GM21825 (cell line): ENCODE measurements at regions not wholly inside any gene's neighbourhood (a gene's known extent, or its start where the extent isn't known, plus 50 kb on each side); places are given as distances from the start of the nearest gene placed in this dataset.

Experiments used
- ATAC-seq: cut with Tn5 transposase; IDR thresholded peaks from one replicate; pipeline ENCODE4 v1.9.1; 2021; ENCODE audit warnings: mild to moderate bottlenecking, moderate library complexity; ENCODE audit not compliant: unreplicated experiment

- ATAC-seq, result no peak
Observed at GRCh38 chr1:208756339-208756981, 512.3 kb upstream of the PLXNA2 start.

DNA sequence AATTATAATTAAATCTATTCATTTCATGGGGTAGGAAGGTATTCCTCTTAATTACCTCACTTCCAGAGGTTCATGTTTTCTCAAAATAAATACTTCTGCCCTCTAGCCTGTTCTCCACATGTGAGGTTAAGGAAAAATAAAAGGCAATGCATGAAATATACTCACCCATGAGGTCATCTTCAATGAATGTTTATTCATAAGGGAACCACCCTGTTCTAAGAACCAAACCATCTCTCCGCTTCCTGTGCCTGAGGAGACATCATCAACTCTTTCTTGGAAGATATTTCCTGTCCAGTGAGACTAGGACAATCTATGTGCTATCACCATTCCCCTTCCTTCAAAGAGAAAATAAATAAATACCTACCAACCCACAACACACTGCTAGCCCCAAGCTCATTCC, 513.7 kb upstream of the PLXNA2 start:
- ATAC-seq, result no peak

- no peak for ATAC-seq
Observed at GRCh38 chr1:208759255-208759654, 515.1 kb upstream of the PLXNA2 start.

DNA sequence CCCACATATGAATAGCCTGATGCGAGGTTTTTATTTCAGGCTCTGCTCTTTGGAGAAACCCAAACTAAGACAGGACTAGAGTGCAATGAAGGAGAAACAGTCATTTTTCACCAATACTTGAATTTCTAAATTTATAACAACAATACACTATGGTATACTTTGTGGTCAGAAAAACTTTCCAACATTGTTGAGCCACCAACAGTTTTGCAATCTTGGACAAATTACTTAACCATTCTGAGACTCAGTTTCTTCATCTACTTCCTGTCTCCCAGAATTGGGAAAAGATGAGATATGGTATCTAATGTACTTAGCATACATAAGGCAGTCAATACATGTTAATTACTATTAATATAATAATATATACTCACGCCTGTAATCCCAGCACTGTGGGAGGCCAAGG, 519.8 kb upstream of the PLXNA2 start:
- no peak for ATAC-seq

GRCh38 chr1:208766832-208767231, 522.6 kb upstream of the PLXNA2 start:
- no peak for ATAC-seq

DNA sequence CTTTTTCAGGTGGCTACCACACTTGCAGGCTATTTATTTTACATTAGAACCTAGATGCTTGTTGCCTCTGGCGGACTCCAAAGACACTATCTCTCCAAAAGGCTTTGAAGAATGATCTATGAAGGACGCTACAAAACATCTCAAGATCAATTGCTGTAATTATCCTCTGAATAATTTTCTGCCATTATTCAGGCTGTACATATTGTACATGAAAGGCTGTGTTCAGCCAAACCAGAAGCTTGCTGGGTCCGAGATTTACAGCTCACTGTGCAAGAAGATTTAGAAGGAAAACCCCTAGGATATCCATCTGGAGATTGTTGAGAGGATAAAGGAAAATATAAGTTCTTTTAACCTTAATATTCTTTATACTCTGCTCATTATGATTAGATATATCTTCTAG, 523.6 kb upstream of the PLXNA2 start:
- ATAC-seq, result no peak

DNA sequence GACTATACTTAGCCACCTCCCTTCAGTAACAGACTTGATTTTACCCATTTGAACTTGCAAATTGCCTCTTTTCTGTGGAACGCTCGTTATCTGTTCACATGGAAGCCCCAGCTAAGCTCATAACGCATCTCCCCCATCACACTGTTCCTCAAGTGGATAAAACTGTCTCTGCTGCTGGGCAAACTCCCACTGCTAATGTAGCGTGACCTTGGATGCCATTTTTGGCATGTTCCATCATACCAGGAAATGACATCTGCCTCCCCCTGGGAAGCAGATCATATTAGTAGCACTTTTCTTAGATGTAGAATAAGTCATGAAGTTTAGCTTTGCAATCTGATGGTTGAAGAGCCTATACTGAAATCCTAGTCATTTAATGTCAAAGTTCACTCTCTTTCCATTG, 528.7 kb upstream of the PLXNA2 start:
- no peak for ATAC-seq

DNA sequence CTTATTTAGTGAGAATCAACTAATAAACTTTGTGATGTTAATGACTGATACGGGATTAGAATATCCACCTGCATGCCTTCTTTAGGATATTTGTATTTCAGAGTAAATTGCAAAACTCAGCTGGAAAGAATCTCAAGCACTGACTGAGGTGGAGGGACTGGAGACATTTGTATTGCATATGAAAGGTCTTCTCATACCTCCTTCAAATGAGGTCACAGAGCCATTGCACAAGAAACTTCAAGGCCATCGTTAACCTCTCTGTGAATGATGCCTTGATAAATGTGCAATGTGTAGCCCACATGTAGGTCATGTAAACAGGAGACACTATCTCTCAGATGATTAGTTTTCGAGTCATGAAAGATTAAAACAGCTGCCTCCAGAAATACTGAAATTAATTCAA, 531.7 kb upstream of the PLXNA2 start:
- ATAC-seq, result no peak

GRCh38 chr1:208778417-208778816, 534.2 kb upstream of the PLXNA2 start:
- ATAC-seq, result no peak

- no peak for ATAC-seq
Observed at GRCh38 chr1:208781391-208782045, 537.3 kb upstream of the PLXNA2 start.

DNA sequence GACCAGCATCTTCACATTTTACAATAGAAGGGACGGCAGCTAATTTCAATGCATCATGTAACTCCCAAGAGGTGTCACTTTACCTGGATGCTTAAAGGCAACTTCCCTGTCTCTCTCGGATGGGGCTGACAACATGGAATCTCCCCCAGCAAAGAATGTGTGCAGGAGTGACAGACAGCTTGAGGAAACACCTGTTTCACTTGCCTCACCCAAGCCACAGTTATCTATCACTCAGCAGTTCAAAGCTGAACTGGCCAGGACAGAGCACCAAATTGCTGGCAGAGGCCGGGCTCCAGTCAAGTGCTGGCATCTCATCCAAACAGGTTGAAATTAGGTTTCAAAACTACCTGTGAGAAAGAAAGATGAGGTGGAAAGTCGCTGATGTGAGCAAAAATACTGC, 538.0 kb upstream of the PLXNA2 start:
- no peak for ATAC-seq

- no peak for ATAC-seq
Observed at GRCh38 chr1:208785629-208786028, 541.4 kb upstream of the PLXNA2 start.

GRCh38 chr1:208787219-208787618, 543.0 kb upstream of the PLXNA2 start:
- no peak for ATAC-seq

DNA sequence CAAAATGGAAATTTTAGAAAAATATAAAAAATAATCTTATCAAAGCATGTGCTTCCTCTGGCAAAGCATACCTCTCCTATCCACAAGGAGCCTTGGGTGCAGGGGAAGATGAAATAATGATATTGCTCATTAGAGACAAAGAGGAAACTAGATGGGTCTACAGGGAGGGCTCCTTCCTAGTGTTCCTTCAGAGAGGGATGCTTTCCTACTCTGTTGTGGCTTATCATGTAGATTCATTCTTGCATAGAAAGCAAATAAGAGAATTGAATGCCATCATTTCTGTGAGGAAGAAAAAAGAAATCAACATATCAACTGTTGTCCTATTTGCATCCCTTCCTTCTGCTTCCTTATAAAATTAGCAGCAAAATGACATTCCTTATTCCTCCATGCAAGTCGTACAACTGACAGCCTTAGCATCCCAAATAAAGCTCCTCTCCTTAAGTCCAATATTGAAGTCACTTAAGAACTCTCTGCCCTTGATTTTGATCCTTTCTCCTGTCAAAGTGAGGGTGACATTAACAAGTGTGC, 543.9 kb upstream of the PLXNA2 start:
- no peak for ATAC-seq

DNA sequence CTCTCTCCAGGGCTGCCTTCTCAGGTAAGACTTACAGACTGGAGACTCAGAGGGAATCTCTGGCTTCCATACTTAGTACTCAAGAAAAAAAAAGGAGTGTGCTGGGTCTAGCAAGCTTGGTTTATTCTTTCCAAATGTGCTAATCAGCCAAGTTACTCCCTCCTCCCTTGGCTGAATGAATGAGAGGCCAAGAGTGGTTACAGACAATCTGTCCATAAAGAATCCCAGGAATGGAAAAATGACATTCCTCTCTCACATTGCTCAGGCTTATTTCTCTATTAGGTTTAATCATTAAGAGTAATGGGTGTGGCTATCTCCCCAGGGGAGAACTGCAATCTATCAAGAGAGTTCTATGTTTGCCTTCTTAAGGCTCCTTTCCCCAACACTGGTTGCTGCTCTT, 547.3 kb upstream of the PLXNA2 start:
- ATAC-seq, result no peak

DNA sequence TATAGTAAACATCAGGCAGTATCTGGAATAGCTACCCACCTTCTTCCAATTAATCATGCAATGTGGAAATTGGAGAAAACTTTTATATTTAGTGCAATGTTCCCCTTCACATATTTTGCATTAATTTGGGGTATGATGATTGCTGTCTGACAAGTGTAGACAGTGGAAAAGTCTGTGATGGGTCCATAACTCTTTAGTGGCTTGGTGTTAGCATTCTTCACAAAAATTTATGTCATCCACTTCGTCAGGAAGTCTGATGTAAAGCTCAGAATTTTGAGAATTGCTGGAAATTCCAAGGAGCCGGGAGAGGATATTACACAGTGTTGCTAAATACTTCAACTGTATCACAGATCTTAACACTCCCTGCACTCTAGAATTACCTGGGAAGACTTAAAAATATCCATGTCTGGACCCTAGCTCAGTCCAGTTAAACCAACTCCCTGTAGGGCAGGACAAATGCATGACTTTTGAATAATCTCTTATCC, 549.7 kb upstream of the PLXNA2 start:
- ATAC-seq, result no peak

DNA sequence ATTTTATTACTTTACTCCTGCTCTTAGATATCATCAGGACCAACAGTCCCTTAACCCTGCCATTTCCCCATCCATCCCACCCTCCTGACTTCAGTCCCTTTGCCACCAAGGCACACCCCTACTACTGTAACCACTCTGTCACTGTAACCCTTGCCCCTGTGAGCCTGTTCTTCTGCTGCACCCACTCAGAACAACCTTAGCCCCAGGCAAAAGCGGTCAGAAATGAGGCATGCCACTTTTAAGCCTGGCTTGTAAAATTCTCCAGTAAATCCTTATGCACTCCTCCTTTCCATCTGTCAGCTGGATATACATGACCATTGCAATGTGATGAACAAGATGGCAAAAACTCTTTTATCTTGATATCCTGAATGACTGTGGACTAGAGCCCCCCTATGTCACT, 555.0 kb upstream of the PLXNA2 start:
- no peak for ATAC-seq

DNA sequence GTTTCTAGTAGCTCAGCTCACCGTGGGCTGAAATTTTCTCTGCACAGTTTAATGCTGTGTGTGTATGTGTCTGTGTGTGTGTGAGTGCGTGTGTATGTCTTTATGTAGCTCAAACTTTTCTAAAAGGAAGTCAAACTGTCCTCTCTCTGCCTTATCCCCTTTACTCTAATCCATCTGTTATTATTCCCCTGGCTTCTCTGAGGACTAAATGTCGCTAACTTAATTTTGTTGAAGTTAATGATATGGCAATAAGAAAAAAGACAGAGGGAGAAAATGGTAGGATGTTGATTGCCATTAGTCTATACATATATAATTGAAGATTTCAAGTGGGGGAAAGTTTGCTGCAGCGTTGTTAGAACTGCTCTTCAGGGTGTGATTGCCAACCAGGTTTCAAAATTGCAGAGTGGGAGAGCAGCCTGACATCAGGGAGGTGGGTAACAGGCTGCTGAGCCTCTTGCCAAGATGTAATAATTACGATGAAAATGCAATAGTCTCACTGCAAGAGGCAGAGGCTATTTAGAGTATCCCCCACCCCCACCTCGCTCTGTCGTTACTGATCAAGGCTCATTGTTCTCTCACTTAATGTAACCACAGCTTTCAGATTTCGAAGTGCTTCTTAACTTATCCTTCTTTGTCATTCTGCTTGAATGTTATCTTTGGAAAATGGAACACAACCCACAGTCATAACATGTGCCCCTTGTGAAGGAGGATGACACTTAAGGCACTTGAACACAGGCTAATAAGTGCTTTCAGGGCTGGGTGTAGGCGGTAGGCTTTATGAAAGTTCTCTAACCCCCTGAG, 559.0 kb upstream of the PLXNA2 start:
- ATAC-seq, result no peak

DNA sequence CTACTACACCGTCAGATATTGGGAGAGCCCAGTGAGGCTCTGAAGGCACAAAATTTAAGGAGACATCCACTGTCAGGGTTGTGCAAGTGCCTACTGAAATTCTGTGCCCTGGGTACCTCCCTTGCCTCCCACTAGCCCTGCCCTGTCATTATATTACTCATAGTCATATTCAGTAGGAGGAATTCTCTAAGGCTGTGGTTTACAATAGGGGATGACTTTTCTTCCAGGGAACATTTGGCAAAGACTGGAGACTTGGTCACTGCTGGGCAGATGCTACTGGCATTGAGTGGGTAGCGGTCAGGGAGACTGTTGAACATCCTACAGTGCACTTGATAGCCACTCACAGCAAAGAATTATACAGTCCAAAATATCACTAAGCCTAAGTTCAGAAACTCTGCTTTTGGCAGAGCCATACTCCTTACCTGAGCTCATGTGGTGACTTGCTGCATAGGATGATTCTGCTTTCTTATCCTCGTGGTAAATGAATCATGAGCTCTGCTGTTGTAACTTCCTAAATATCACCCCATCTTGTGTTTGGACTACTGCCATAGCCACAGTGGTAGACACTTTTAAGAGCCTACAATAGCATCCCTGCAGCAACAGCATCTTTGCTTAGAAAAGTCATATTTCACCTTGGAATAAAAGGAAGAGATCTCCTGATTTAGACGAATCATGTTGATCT, 563.4 kb upstream of the PLXNA2 start:
- ATAC-seq, result no peak

DNA sequence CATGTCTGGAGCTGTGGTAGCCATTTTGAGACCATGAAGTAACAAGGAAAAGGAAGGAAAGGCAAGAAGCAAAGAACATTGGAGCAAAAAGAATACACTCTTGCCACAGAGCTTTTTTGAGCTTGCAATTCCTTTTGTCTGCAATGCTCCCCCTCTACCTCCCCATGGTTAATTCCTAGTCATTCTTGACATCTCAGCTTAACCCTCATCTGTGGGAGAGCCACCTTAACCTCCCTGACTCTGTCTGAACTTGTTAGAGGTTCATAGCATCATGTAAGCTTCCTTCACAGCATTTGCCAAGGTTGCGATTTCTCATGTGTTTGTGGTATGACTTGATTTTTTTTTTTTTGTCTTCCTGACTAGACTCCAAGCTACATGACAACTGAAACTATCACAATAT, 564.1 kb upstream of the PLXNA2 start:
- no peak for ATAC-seq

DNA sequence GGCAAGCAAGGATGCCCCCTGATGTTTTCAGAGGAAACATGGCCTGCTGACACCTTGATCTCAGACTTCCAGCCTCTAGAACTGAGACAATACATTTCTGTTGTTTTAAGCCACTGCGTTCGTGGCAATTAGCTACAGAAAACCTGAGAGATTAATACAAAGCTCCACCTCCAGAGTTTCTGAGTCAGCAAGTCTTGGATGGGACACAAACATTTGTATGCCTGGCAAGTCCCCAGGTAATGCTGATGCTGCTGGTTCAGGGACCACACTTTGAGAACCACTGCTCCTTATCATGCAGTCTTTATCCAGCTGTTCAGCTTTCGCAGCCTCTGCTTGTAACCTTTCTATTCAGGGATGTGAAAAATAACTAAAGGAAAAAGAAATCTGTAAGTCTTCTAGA, 565.7 kb upstream of the PLXNA2 start:
- ATAC-seq, result no peak
